Bronchial epithelial cell (primary cell): ENCODE measurements at regions not wholly inside any gene's neighbourhood (a gene's known extent, or its start where the extent isn't known, plus 50 kb on each side); places are given as distances from the start of the nearest gene placed in this dataset.

ENCODE experiments used
- DNase-seq: peaks from one replicate; pipeline ENCODE4 v3.0.0-alpha.2; 2010; ENCODE audit warnings: low read depth
- FAIRE-seq: peaks from 2 replicates; lab custom pipeline; 2011; peaks lifted over from hg19 to GRCh38; lab: Jason Lieb, UNC
- H3K27me3 ChIP-seq: 2 replicates; pipeline ENCODE4 v1.5.1; 2011; ENCODE audit warnings: low read length; ENCODE audit not compliant: control insufficient read depth, insufficient read depth
- H3K36me3 ChIP-seq: 2 replicates; pipeline ENCODE4 v1.5.1; 2011; ENCODE audit warnings: low read length; ENCODE audit not compliant: control insufficient read depth, insufficient read depth
- H3K4me3 ChIP-seq: 2 replicates; pipeline ENCODE4 v1.5.1; 2011; ENCODE audit warnings: mild to moderate bottlenecking, low read depth, low read length, control low read depth
- TF ChIP-seq, protein P1 (sequence below): IDR thresholded peaks from 2 replicates; pipeline ENCODE4 v1.5.1; 2011; ENCODE audit warnings: mild to moderate bottlenecking, moderate library complexity, low read length, control low read depth, inconsistent platforms; ENCODE audit not compliant: insufficient read depth, severe bottlenecking

DNA sequence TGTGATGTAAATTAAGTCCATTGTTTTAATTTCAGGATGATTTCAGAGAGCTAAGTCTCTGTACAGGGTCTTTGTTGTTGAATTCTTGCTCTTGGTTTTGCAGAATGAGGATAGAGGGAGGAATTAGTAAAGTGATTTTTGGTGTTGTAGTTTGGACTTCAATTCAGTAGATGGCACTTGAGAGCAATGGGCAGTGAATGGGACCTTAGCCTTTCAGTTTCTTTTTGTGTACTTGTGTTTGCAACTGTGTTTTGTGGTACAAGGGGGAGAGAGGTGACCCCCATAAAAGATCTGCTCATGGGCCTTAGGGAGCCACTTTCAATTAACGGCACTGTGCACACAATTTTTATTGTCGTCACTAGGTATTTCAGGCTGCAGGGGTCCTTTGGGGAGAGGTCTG, 340.0 kb downstream of the DCAF12L2 start:
- no peak overlapping the region for H3K4me3 ChIP-seq
- TF ChIP-seq, protein P1, sequence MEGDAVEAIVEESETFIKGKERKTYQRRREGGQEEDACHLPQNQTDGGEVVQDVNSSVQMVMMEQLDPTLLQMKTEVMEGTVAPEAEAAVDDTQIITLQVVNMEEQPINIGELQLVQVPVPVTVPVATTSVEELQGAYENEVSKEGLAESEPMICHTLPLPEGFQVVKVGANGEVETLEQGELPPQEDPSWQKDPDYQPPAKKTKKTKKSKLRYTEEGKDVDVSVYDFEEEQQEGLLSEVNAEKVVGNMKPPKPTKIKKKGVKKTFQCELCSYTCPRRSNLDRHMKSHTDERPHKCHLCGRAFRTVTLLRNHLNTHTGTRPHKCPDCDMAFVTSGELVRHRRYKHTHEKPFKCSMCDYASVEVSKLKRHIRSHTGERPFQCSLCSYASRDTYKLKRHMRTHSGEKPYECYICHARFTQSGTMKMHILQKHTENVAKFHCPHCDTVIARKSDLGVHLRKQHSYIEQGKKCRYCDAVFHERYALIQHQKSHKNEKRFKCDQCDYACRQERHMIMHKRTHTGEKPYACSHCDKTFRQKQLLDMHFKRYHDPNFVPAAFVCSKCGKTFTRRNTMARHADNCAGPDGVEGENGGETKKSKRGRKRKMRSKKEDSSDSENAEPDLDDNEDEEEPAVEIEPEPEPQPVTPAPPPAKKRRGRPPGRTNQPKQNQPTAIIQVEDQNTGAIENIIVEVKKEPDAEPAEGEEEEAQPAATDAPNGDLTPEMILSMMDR: no peak
- H3K27me3 ChIP-seq: no peaks in the 10 kb centered on the region
- FAIRE-seq (no peak), DNase-seq (no peak)
- no peaks in the 10 kb centered on the region for H3K36me3 ChIP-seq

- Histone ChIP-seq H3K4me3 (no peak overlapping the region), H3K27me3 (no peaks in the 10 kb centered on the region), H3K36me3 (no peaks in the 10 kb centered on the region)
- TF ChIP-seq, protein P1: no peak
- DNase-seq (no peak), FAIRE-seq (no peak)
Observed at GRCh38 chrX:125826774-125827451, 339.2 kb downstream of the DCAF12L2 start.

GRCh38 chrX:125846271-125846670, 319.8 kb downstream of the DCAF12L2 start:
- DNase-seq (no peak), FAIRE-seq (no peak)
- no peaks in the 10 kb centered on the region for H3K36me3 ChIP-seq
- H3K4me3 ChIP-seq: no peak overlapping the region
- TF ChIP-seq, protein P1: no peak
- H3K27me3 ChIP-seq: no peaks in the 10 kb centered on the region

DNA sequence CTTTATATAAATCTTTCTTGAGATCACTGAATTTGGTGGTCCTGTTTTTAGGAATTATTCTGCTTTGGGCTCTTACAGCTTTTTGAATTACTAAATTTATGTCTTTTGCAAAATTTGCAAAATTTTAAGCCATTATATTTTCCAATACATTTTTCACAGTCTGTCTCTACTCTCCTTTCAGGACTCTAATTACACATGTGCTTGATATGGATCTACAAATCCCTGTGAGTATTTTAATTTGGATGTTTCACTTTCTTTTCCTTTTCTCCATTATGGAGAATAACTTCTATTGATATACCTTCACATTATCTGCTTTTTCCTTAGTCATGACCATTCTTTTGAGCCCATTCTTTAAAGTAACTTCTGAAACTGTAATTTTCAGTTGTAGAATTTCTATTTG, 315.4 kb downstream of the DCAF12L2 start:
- no peak for FAIRE-seq
- TF ChIP-seq, protein P1: no peak
- no peak for DNase-seq
- H3K27me3 ChIP-seq: no peaks in the 10 kb centered on the region
- H3K4me3 ChIP-seq: no peak overlapping the region
- H3K36me3 ChIP-seq: no peaks in the 10 kb centered on the region

GRCh38 chrX:125883169-125883568, 282.9 kb downstream of the DCAF12L2 start:
- H3K27me3 ChIP-seq: no peaks in the 10 kb centered on the region
- FAIRE-seq (no peak), DNase-seq (no peak)
- TF ChIP-seq, protein P1: no peak
- no peaks in the 10 kb centered on the region for H3K36me3 ChIP-seq
- no peak overlapping the region for H3K4me3 ChIP-seq

DNA sequence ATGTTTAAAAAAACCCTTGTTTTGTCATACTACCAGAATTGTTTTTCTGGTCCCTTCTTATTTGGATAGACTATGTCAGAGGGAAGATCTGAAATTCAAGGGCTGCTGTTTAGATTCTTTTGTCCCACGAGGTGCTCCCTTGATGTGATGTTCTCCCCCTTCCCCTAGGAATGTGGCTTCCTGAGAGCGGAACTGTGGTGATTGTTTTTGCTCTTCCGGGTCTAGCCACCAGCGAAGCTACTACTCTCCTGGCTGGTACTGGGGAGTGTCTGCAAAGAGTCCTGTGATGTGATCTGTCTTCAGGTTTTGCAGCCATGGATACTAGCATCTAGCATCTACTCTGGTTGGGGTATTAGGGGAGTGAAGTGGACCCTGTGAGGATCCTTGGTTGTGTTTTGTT, 271.1 kb downstream of the DCAF12L2 start:
- Histone ChIP-seq H3K4me3 (no peak overlapping the region), H3K27me3 (no peaks in the 10 kb centered on the region), H3K36me3 (no peaks in the 10 kb centered on the region)
- no peak for FAIRE-seq
- DNase-seq: no peak
- TF ChIP-seq, protein P1: no peak
